ENCODE measurements at regions not wholly inside any gene's neighbourhood (a gene's known extent, or its start where the extent isn't known, plus 50 kb on each side); places are given as distances from the start of the nearest gene placed in this dataset.
A peak's percentile ranks its signal among the peaks of the same experiment; 100 is the strongest.
"Not testable (repeated sequence)": the region's sequence is repeated elsewhere in the genome, so short reads cannot be mapped to it uniquely, and the experiment has no call there.

DNA sequence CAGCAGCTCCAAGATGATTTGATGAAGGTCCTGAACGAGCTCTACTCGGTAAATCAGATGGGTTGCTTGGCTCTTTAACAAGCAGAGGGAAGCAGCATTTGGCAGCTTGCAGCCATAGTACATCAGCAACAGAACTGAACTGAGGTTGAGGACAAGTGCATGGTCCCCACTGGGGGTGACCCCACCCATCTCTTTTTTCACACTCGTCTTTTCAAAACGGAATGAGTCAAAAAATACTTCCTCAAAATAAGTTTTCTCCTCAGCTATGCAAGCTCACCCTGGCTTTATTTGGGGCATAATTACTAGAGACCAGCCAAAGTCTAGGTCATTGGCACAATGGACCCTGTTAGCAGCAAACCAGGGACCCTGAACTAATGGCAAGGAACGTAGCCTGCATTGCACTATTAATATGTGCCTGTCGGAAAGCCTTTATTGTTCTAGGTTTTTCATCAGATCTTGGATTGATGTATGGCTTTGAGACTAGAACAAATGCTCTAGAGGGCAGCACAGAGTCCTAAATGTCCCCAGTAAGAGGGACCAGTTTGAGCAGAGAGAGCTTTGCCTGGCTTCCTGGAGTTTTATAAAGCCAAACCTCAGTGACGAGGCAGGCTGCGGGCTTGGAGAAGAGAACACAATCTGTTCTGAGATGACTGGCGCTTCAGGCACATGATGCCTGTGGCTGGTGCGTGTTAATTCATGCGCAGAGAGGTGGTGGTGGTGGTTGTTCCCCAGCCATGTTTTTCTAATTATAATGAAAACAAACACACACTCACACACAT is 86.1 kb upstream of the IKBKE start:
- H3K4me3 ChIP-seq (ENCODE audit: extremely low read depth in 1 of 4, insufficient read depth in 2 of 4, low read depth in 3 of 4, low read length in 4 of 4); H3K27ac ChIP-seq (ENCODE audit: low read depth, low read length); H3K36me3 ChIP-seq (ENCODE audit: control insufficient read depth in 2 of 4, insufficient read depth in 4 of 4, low read length in 3 of 4); H3K4ac ChIP-seq (replicated peaks; ENCODE audit: insufficient read length, low read depth, low read length); H3K27me3 ChIP-seq (replicated peaks in 1 of 4; ENCODE audit: control insufficient read depth in 3 of 4, extremely low read depth in 1 of 4, insufficient read depth in 3 of 4, low read length in 3 of 4); H3K14ac ChIP-seq (ENCODE audit: insufficient read length); H4K91ac ChIP-seq (replicated peaks; ENCODE audit: insufficient read length, low read length); H3K9ac ChIP-seq (replicated peaks in 1 of 4; ENCODE audit: extremely low read depth in 1 of 4, low read depth in 3 of 4, low read length in 3 of 4); H2AK5ac ChIP-seq (ENCODE audit: low read depth, low read length); CTCF ChIA-PET (ENCODE audit: partially characterized antibody); H3K56ac ChIP-seq (replicated peaks; ENCODE audit: insufficient read length, low read depth, low read length); H4K20me1 ChIP-seq (replicated peaks in 1 of 2; ENCODE audit: control insufficient read depth in 1 of 2, insufficient read depth in 2 of 2, low read length in 2 of 2); H3K9me3 ChIP-seq (ENCODE audit: insufficient read depth in 2 of 2, low read depth in 1 of 2, low read length in 1 of 2); H3K4me1 ChIP-seq (replicated peaks in 1 of 4; ENCODE audit: control insufficient read depth in 3 of 4, insufficient read depth in 4 of 4, low read length in 3 of 4); POLR2A ChIA-PET (ENCODE audit: partially characterized antibody); FAIRE-seq; H3K79me1 ChIP-seq (ENCODE audit: low read depth, low read length); H3K23ac ChIP-seq (ENCODE audit: insufficient read length); DNase-seq (ENCODE audit: low read depth in 1 of 2, low spot score in 2 of 2); H3K4me2 ChIP-seq (ENCODE audit: insufficient read depth in 1 of 2, low read depth in 2 of 2, low read length in 2 of 2); H2BK12ac ChIP-seq (ENCODE audit: low read depth, low read length); H2BK120ac ChIP-seq (replicated peaks; ENCODE audit: low read depth, low read length); H3K23me2 ChIP-seq (ENCODE audit: low read depth, low read length); H2BK5ac ChIP-seq (ENCODE audit: low read depth, low read length); H3K79me2 ChIP-seq (ENCODE audit: control insufficient read depth in 1 of 2, insufficient read depth in 2 of 2, low read length in 2 of 2); H2BK15ac ChIP-seq (ENCODE audit: low read length); H2BK20ac ChIP-seq (ENCODE audit: low read length); H2AFZ ChIP-seq (ENCODE audit: low read length); H3K18ac ChIP-seq (ENCODE audit: extremely low read depth, low read length); H4K5ac ChIP-seq (ENCODE audit: insufficient read length, low read depth, low read length); H4K8ac ChIP-seq (ENCODE audit: extremely low read depth, insufficient read depth, low read length): not testable (repeated sequence)
- WGBS, 2 experiments (ENCODE audit: extremely low coverage in 1 of 2, insufficient coverage in 1 of 2, insufficient read length in 1 of 2, insufficient replicate concordance in 2 of 2, low coverage in 1 of 2, low lambda C conversion rate in 2 of 2, missing lambda C conversion rate in 1 of 2) = 82% methylated on average over 4 of the region's 11 CpGs; no CpG with 5 or more reads in 1 of the 2 experiments
- TF ChIP-seq, protein P1, sequence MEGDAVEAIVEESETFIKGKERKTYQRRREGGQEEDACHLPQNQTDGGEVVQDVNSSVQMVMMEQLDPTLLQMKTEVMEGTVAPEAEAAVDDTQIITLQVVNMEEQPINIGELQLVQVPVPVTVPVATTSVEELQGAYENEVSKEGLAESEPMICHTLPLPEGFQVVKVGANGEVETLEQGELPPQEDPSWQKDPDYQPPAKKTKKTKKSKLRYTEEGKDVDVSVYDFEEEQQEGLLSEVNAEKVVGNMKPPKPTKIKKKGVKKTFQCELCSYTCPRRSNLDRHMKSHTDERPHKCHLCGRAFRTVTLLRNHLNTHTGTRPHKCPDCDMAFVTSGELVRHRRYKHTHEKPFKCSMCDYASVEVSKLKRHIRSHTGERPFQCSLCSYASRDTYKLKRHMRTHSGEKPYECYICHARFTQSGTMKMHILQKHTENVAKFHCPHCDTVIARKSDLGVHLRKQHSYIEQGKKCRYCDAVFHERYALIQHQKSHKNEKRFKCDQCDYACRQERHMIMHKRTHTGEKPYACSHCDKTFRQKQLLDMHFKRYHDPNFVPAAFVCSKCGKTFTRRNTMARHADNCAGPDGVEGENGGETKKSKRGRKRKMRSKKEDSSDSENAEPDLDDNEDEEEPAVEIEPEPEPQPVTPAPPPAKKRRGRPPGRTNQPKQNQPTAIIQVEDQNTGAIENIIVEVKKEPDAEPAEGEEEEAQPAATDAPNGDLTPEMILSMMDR (IDR thresholded peaks at IDR 0.05; ENCODE audit: control extremely low read depth in 1 of 3, insufficient read depth in 1 of 3, low read depth in 1 of 3, low read length in 3 of 3) = peak in 2 of 3 experiments; percentile 18 to 26; a peak in 2 of 4 replicates
- TF ChIP-seq RAD21 (IDR thresholded peaks at IDR 0.05 in 1 of 2, conservative IDR thresholded peaks at IDR 0.05 in 1 of 2; ENCODE audit: low read depth in 2 of 2, low read length in 2 of 2) = peak in 1 of 2 experiments; percentile 22; a peak in 1 of 4 replicates

All from H1 (cell line).